ENCODE measurements at regions not wholly inside any gene's neighbourhood (a gene's known extent, or its start where the extent isn't known, plus 50 kb on each side); places are given as distances from the start of the nearest gene placed in this dataset.

- TF ChIP-seq CTCF (IDR thresholded peaks at IDR 0.05) (no peak), POLR2A (IDR thresholded peaks at IDR 0.05) (no peak)
These were observed 215.0 kb upstream of the NOX3 start for GRCh38 chr6:155670655-155671054.
